Endothelial cell of umbilical vein (primary cell): ENCODE measurements at regions not wholly inside any gene's neighbourhood (a gene's known extent, or its start where the extent isn't known, plus 50 kb on each side); places are given as distances from the start of the nearest gene placed in this dataset.

ENCODE experiments used
- BruUV-seq: library from RNA; stranded (reverse); fragments of 400-500 nt; replicated peaks from 2 replicates; lab custom pipeline; 2021; lab: Mats Ljungman, UMichigan
- CTCF ChIA-PET: fragments of 300-600, 350-600 bp; sonication (Branson Sonifier 250); formaldehyde crosslinking; loops from one replicate; lab custom pipeline; 2021; ENCODE audit warnings: antibody characterized with exemption, inconsistent platforms; lab: Charles Lee
- POLR2A ChIA-PET: fragments of 300-600, 350-600 bp; sonication (Branson Sonifier 250); formaldehyde crosslinking; loops from one replicate; lab custom pipeline; 2021; ENCODE audit warnings: antibody characterized with exemption, inconsistent platforms; lab: Charles Lee
- DNase-seq: peaks from one replicate; pipeline ENCODE4 v3.0.0-alpha.2; 2011; ENCODE audit warnings: low read depth, low spot score
- FAIRE-seq: peaks from 2 replicates; lab custom pipeline; 2011; peaks lifted over from hg19 to GRCh38; lab: Jason Lieb, UNC
- H2AFZ ChIP-seq: 2 replicates; pipeline ENCODE4 v1.6.0; 2012; ENCODE audit warnings: low read depth, low read length, control low read depth, inconsistent platforms
- H3K27ac ChIP-seq: 2 replicates; pipeline ENCODE4 v1.5.1; 2011; ENCODE audit warnings: low read depth, mild to moderate bottlenecking, control low read depth, low read length, moderate library complexity; ENCODE audit not compliant: insufficient read depth
- H3K27me3 ChIP-seq, 2 experiments: 2 replicates each; pipeline versions ENCODE4 v1.6.0 to v1.6.1; 2011; ENCODE audit warnings: low read length in 2 of 2, mixed read lengths in 1 of 2; ENCODE audit not compliant: control insufficient read depth in 2 of 2, insufficient read depth in 2 of 2
- H3K36me3 ChIP-seq, 2 experiments: 2 replicates in 1 of 2; 3 replicates in 1 of 2; pipeline ENCODE4 v1.5.1; 2011; ENCODE audit warnings: low read length in 2 of 2, mild to moderate bottlenecking in 1 of 2, moderate library complexity in 1 of 2; ENCODE audit not compliant: control insufficient read depth in 2 of 2, insufficient read depth in 2 of 2; ENCODE audit errors: extremely low read depth in 1 of 2
- H3K4me1 ChIP-seq: 3 replicates; pipeline ENCODE4 v1.5.1; 2011; ENCODE audit warnings: mild to moderate bottlenecking, low read length; ENCODE audit not compliant: control insufficient read depth, insufficient read depth; ENCODE audit errors: extremely low read depth
- H3K4me2 ChIP-seq: 2 replicates; pipeline ENCODE4 v1.6.1; 2011; ENCODE audit warnings: low read length, control low read depth, mixed read lengths; ENCODE audit not compliant: insufficient read depth
- H3K4me3 ChIP-seq, 3 experiments: fragments of 200-600 bp in 1 of 3; sonication (generic), shearing (Covaris generic) in 1 of 3; replicated peaks in 1 of 3; 2 replicates each; pipeline ENCODE4 v1.5.1; 2011 to 2016; ENCODE audit warnings: control low read depth in 3 of 3, low read length in 3 of 3, mild to moderate bottlenecking in 2 of 3, inconsistent platforms in 1 of 3, low read depth in 1 of 3, moderate library complexity in 1 of 3; ENCODE audit not compliant: insufficient read depth in 1 of 3
- H3K79me2 ChIP-seq: 2 replicates; pipeline ENCODE4 v1.6.0; 2012; ENCODE audit warnings: low read length, inconsistent platforms; ENCODE audit not compliant: control insufficient read depth, insufficient read depth
- H3K9ac ChIP-seq: replicated peaks from 2 replicates; pipeline ENCODE3; 2011; ENCODE audit warnings: low read length, control low read depth; ENCODE audit not compliant: insufficient read depth; ENCODE audit errors: extremely low read depth
- H3K9me1 ChIP-seq: replicated peaks from 3 replicates; pipeline ENCODE4 v1.6.0; 2011; ENCODE audit warnings: mild to moderate bottlenecking, low read length; ENCODE audit not compliant: control insufficient read depth, insufficient read depth; ENCODE audit errors: extremely low read depth
- H3K9me3 ChIP-seq: replicated peaks from 2 replicates; pipeline ENCODE4 v1.5.1; 2012; ENCODE audit warnings: low read length, inconsistent platforms; ENCODE audit not compliant: control insufficient read depth, insufficient read depth
- H4K20me1 ChIP-seq: replicated peaks from 2 replicates; pipeline ENCODE3; 2011; ENCODE audit warnings: mild to moderate bottlenecking, low read length; ENCODE audit not compliant: control insufficient read depth, insufficient read depth; ENCODE audit errors: extremely low read depth
- FOS ChIP-seq: IDR thresholded peaks from 2 replicates; pipeline ENCODE4 v1.6.1; 2011; ENCODE audit warnings: mild to moderate bottlenecking, low read length, moderate library complexity, borderline replicate concordance; ENCODE audit not compliant: insufficient read depth
- GATA2 ChIP-seq: IDR thresholded peaks from 2 replicates; pipeline ENCODE4 v1.7.0; 2011; ENCODE audit warnings: low read depth, mild to moderate bottlenecking, moderate library complexity, mixed read lengths, low read length; ENCODE audit not compliant: insufficient read length, insufficient read depth
- JUN ChIP-seq: IDR thresholded peaks from 2 replicates; pipeline ENCODE4 v1.6.1; 2011; ENCODE audit warnings: borderline replicate concordance, low read depth; ENCODE audit not compliant: insufficient read length, insufficient read depth
- POLR2A ChIP-seq: IDR thresholded peaks from 2 replicates; pipeline ENCODE4 v1.6.1; 2012; ENCODE audit warnings: low read depth, mild to moderate bottlenecking, control low read depth, low read length
- POLR2AphosphoS5 ChIP-seq: IDR thresholded peaks from 2 replicates; pipeline ENCODE4 v1.6.1; 2012; ENCODE audit warnings: low read depth, mild to moderate bottlenecking, control low read depth, low read length, moderate library complexity; ENCODE audit not compliant: insufficient read depth
- dilution Hi-C: fragments of 300-500 bp; cut with MboI; formaldehyde crosslinking; loops from one replicate; pipeline ENCODE4 v1.15.0; 2019; ENCODE audit warnings: low sequenced_read_pairs; ENCODE audit not compliant: extremely low pct_ligation_motif_present
- intact Hi-C: fragments of 100-400 bp; cut with micrococcal nuclease; formaldehyde crosslinking; loops from one replicate; pipeline ENCODE4 v1.10.0; 2022
- TF ChIP-seq, protein P1 (sequence below): IDR thresholded peaks from 2 replicates; pipeline ENCODE4 v1.6.1; 2011; ENCODE audit not compliant: insufficient read depth, insufficient read length
- TF ChIP-seq, protein P2 (sequence below), 2 donors: IDR thresholded peaks; 1 replicate in 1 of 2; 2 replicates in 1 of 2; pipeline ENCODE4 v1.5.1; 2011; ENCODE audit warnings: low read length in 2 of 2, mild to moderate bottlenecking in 2 of 2, moderate library complexity in 2 of 2, control low read depth in 1 of 2, inconsistent platforms in 1 of 2, low read depth in 1 of 2; ENCODE audit not compliant: insufficient read depth in 1 of 2; ENCODE audit errors: extremely low read depth in 1 of 2

DNA sequence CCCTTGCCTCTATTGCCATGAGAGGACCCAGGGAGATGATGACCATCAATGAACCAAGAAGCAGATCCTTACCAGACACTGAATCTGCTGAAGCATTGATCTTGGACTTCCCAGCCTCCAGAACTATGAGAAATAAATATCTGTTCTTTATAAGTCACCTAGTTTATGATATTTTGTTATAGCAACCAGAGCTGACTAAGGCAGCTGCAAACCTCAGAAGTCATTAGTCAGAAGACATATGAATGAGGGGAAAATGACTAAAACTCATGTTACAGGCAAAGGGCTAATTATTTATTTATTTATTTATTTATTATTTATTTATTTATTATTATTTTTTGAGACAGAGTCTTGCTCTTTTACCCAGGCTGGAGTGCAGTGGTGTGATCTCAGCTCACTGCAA is 321.1 kb downstream of the TGFB2 start:
- POLR2A ChIA-PET: no interaction called here
- dilution Hi-C loops (no loop called here), intact Hi-C loops (no loop called here)
- no peak overlapping the region for H3K9ac ChIP-seq
- no peaks in the 10 kb centered on the region for H3K9me1 ChIP-seq
- no peak overlapping the region for H3K4me3 ChIP-seq
- TF ChIP-seq POLR2A: no peak
- TF ChIP-seq, protein P1, sequence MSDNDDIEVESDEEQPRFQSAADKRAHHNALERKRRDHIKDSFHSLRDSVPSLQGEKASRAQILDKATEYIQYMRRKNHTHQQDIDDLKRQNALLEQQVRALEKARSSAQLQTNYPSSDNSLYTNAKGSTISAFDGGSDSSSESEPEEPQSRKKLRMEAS: no peak
- no peak for TF ChIP-seq POLR2AphosphoS5
- TF ChIP-seq, protein P2, sequence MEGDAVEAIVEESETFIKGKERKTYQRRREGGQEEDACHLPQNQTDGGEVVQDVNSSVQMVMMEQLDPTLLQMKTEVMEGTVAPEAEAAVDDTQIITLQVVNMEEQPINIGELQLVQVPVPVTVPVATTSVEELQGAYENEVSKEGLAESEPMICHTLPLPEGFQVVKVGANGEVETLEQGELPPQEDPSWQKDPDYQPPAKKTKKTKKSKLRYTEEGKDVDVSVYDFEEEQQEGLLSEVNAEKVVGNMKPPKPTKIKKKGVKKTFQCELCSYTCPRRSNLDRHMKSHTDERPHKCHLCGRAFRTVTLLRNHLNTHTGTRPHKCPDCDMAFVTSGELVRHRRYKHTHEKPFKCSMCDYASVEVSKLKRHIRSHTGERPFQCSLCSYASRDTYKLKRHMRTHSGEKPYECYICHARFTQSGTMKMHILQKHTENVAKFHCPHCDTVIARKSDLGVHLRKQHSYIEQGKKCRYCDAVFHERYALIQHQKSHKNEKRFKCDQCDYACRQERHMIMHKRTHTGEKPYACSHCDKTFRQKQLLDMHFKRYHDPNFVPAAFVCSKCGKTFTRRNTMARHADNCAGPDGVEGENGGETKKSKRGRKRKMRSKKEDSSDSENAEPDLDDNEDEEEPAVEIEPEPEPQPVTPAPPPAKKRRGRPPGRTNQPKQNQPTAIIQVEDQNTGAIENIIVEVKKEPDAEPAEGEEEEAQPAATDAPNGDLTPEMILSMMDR (IDR thresholded peaks at IDR 0.05; ENCODE audit: extremely low read depth in 1 of 2, insufficient read depth in 1 of 2, low read depth in 1 of 2, low read length in 2 of 2): no peak
- no peak for TF ChIP-seq JUN
- no peak for TF ChIP-seq GATA2
- no peak for TF ChIP-seq FOS
- no peak overlapping the region for H2AFZ ChIP-seq
- H3K27ac ChIP-seq: no peak overlapping the region
- H3K9me3 ChIP-seq: no peaks in the 10 kb centered on the region
- DNase-seq: no peak
- H3K79me2 ChIP-seq: no peaks in the 10 kb centered on the region
- H3K4me1 ChIP-seq: peaks cover 2% of the 10 kb centered on the region
- H3K27me3 ChIP-seq: no peaks in the 10 kb centered on the region
- CTCF ChIA-PET: no interaction called here
- no peaks in the 10 kb centered on the region for H4K20me1 ChIP-seq
- H3K36me3 ChIP-seq: no peaks in the 10 kb centered on the region
- H3K4me2 ChIP-seq: no peak overlapping the region
- FAIRE-seq: no peak
- no TSS peak for BruUV-seq
